ENCODE measurements at regions not wholly inside any gene's neighbourhood (a gene's known extent, or its start where the extent isn't known, plus 50 kb on each side); places are given as distances from the start of the nearest gene placed in this dataset.

DNA sequence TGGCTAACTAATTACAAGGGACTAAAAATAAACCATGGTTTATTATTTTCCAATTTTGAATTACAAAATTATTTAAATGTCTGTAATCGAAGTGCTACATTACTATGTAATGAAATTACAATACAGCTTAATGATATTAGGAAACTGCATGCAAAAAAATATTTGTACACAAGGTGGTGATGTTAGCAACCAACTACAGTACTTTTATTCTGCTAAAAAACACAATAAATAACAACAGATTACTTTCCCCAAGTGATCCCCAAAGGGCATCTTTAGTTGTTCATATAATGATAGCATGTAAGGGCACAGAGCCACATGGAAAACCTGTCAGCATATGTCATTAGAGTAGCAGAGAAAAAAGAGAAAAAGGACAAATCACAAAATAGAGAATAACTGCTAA, 147.5 kb upstream of the SOX2 start:
- Histone ChIP-seq H3K9me3 (no peaks in the 10 kb centered on the region), H3K27me3 (no peaks in the 10 kb centered on the region), H3K4me1 (no peaks in the 10 kb centered on the region), H3K27ac (no peak overlapping the region), H3K36me3 (no peaks in the 10 kb centered on the region), H3K4me3 (no peak overlapping the region)
- no peak for DNase-seq (ENCODE audit: low spot score in 2 of 2)
- 65 to 68% methylated on average over 1 of the region's 1 CpG for WGBS, 2 donors
- no peak for TF ChIP-seq POLR2A (IDR thresholded peaks at IDR 0.05)
- TF ChIP-seq, protein P1, sequence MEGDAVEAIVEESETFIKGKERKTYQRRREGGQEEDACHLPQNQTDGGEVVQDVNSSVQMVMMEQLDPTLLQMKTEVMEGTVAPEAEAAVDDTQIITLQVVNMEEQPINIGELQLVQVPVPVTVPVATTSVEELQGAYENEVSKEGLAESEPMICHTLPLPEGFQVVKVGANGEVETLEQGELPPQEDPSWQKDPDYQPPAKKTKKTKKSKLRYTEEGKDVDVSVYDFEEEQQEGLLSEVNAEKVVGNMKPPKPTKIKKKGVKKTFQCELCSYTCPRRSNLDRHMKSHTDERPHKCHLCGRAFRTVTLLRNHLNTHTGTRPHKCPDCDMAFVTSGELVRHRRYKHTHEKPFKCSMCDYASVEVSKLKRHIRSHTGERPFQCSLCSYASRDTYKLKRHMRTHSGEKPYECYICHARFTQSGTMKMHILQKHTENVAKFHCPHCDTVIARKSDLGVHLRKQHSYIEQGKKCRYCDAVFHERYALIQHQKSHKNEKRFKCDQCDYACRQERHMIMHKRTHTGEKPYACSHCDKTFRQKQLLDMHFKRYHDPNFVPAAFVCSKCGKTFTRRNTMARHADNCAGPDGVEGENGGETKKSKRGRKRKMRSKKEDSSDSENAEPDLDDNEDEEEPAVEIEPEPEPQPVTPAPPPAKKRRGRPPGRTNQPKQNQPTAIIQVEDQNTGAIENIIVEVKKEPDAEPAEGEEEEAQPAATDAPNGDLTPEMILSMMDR (IDR thresholded peaks at IDR 0.05): peak in 1 of 5 experiments; percentile 19
- TF ChIP-seq EP300 (IDR thresholded peaks at IDR 0.05): no peak

DNA sequence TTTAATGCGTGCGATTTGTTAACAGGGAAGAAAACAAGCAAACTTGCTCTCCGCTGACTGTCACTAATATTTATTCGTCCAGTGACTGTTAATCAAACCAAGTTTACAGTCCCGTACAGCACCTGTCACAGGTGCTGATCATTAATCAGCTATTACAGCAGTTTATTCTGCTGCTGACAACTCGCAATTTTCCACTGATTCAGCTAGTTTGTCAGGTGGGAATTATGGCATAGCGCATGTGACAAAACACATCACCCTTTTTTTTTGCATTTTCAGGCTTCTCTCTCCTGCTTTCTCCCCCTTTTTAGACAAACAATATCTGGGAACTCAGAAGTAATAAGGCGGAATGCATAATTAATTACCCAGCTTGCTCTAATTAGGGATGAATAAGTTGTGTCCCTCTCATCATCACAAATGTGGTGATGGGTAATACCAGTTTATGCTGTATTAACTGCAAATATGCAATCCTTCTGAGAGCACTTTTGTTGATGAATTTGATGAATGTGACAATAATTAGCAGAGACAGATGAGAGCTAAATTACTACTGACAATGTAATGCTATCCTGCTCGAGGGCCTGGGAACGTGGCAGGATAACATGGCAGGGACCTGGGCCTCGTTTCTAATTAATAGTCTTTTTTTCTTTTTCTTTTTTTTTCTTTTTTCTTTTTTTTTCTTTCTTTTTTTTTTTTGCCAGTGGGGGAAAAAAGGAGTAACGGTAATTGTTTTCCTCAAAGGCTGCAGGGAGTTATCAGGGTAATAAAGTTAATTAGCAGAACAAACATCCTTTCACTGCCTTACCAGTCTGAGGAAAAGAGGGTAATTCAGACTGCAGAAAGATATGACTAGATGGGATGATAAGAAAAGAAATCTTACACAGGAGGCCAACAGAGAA, 150.3 kb upstream of the SOX2 start:
- no peak for TF ChIP-seq POLR2A (IDR thresholded peaks at IDR 0.05)
- no peak for TF ChIP-seq EP300 (IDR thresholded peaks at IDR 0.05)
- TF ChIP-seq, protein P1 (IDR thresholded peaks at IDR 0.05): no peak
- no peaks in the 10 kb centered on the region for H3K9me3 ChIP-seq
- WGBS, 2 donors: 73% methylated on average over 12 of the region's 12 CpGs

DNA sequence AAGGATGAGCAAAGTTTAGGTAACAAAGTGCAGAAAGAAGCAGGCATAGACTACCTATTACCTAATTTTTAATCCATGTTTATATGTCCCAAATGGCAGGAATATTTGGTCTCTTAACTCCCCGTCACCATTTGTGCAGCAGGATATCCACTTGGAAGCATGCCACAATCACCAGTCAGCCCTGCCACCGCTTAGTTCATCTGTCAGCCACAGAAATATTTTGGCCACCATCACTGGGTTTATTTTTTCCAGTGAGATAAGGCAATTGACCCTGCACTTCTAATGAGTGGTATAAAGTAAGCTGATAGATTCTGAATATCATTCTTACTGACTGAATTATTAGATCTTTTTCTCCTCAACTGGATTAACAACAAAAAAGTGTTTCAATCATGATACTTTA, 152.9 kb upstream of the SOX2 start:
- Histone ChIP-seq H3K9me3 (no peaks in the 10 kb centered on the region), H3K27me3 (no peaks in the 10 kb centered on the region), H3K36me3 (no peaks in the 10 kb centered on the region), H3K4me3 (no peak overlapping the region), H3K4me1 (peaks cover 0 to 5% (median 0%) of the 10 kb centered on the region in 4 donors), H3K27ac (no peak overlapping the region)
- WGBS, 2 donors: 50 to 53% methylated on average over 2 of the region's 2 CpGs
- TF ChIP-seq EP300 (IDR thresholded peaks at IDR 0.05) (no peak), POLR2A (IDR thresholded peaks at IDR 0.05) (no peak)
- TF ChIP-seq, protein P1 (IDR thresholded peaks at IDR 0.05): no peak
- no peak for DNase-seq (ENCODE audit: low spot score in 2 of 2)

More for the DNA sequence above, 150.3 kb upstream of the SOX2 start:
- H3K4me3 ChIP-seq: no peak overlapping the region
- DNase-seq (ENCODE audit: low spot score in 2 of 2): no peak
- no peak overlapping the region for H3K27ac ChIP-seq
- H3K27me3 ChIP-seq: no peaks in the 10 kb centered on the region
- no peaks in the 10 kb centered on the region for H3K4me1 ChIP-seq
- no peaks in the 10 kb centered on the region for H3K36me3 ChIP-seq

DNA sequence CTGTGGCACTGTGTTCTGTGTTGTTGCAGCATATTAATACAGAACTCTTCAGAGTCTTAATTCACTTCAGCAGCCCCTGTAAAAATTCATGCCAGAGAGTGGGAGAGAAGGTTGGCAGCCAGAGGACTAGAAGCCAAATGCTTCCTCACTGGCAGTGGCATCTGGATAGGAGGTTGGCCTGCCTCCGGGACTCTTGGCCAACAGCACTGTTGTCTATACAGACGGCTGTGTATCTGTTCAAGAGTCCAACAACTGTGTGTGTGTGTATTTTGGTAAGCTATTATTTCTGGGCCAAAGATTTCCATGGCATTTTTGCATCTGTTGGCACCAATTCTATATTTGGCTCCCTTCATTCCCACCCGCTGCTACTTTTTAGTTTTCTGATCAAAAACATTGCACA, 156.0 kb upstream of the SOX2 start:
- 42 to 43% methylated on average over 3 of the region's 3 CpGs for WGBS, 2 donors
- no peak for DNase-seq (ENCODE audit: low spot score in 2 of 2)
- no peak overlapping the region for H3K4me3 ChIP-seq
- no peaks in the 10 kb centered on the region for H3K9me3 ChIP-seq
- no peak for TF ChIP-seq POLR2A (IDR thresholded peaks at IDR 0.05)
- TF ChIP-seq, protein P1 (IDR thresholded peaks at IDR 0.05): no peak
- TF ChIP-seq EP300 (IDR thresholded peaks at IDR 0.05): no peak
- H3K4me1 ChIP-seq: peaks cover 0 to 5% (median 0%) of the 10 kb centered on the region in 4 donors
- H3K27ac ChIP-seq: no peak overlapping the region
- H3K36me3 ChIP-seq: no peaks in the 10 kb centered on the region
- no peaks in the 10 kb centered on the region for H3K27me3 ChIP-seq

DNA sequence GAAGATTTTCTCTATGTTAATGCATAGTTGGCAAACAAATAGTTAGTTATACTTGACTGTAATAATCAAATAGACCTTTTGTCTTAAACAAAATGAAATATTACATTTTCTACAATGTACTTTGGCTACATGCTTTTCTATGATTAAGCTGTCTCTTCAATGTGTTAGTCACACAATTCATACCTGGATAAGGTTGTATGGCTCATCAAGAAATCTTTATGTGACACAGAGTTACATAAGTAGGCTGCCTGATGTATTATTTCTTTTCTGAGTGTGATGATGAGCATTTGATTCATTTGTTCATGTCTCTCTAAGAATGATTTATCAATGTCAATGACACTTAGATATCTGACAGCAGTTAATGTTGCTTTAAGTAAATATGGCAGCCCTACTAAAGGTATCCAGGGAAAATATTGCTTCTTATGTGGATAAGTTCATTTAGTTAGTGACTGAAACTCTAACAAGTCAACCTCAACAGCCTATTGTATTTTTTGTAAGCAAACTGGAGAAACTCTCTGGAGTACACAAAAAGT, 157.4 kb upstream of the SOX2 start:
- DNase-seq (ENCODE audit: low spot score in 2 of 2): no peak
- TF ChIP-seq POLR2A (IDR thresholded peaks at IDR 0.05) (no peak), EP300 (IDR thresholded peaks at IDR 0.05) (no peak)
- TF ChIP-seq, protein P1 (IDR thresholded peaks at IDR 0.05): no peak
- peaks cover 0 to 5% (median 0%) of the 10 kb centered on the region in 4 donors for H3K4me1 ChIP-seq
- H3K4me3 ChIP-seq: no peak overlapping the region
- H3K36me3 ChIP-seq: no peaks in the 10 kb centered on the region
- no peaks in the 10 kb centered on the region for H3K9me3 ChIP-seq
- H3K27ac ChIP-seq: no peak overlapping the region
- no peaks in the 10 kb centered on the region for H3K27me3 ChIP-seq

Measured in tibial nerve (tissue), 4 donors.